Fibroblast of mammary gland (primary cell): ENCODE measurements at regions not wholly inside any gene's neighbourhood (a gene's known extent, or its start where the extent isn't known, plus 50 kb on each side); places are given as distances from the start of the nearest gene placed in this dataset.

Experiments
- DNase-seq: peaks from one replicate; pipeline ENCODE4 v3.0.0-alpha.2; 2010; ENCODE audit warnings: low read depth
- H3K4me3 ChIP-seq: 2 replicates; pipeline ENCODE4 v1.5.1; 2011; ENCODE audit warnings: low read depth, mild to moderate bottlenecking, low read length, moderate library complexity; ENCODE audit not compliant: control insufficient read depth
- TF ChIP-seq, protein P1 (sequence below): conservative IDR thresholded peaks from 2 replicates; pipeline ENCODE4 v1.5.1; 2011; ENCODE audit warnings: low read depth, low read length, inconsistent platforms; ENCODE audit not compliant: control insufficient read depth, insufficient read depth

DNA sequence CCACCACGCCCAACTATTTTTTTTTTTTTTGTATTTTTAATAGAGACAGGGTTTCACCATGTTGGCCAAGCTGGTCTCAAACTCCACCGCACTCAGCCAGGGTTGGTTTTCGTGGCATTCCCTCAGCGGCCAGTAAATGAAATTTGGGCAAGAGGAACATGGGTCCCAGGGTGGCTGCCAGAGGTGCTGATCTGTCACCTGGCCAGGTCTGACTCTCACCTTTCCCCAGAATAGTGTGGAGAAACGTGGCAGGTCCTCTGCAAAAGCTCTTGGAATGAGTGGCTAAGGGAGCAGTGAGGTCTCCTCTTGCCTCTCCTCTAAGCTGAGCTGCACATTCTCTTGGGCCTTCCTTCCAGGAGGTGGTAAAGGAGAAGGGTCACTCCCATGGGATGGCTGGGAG is 170.1 kb downstream of the IRX2 start:
- H3K4me3 ChIP-seq, result no peak overlapping the region
- TF ChIP-seq, protein P1, sequence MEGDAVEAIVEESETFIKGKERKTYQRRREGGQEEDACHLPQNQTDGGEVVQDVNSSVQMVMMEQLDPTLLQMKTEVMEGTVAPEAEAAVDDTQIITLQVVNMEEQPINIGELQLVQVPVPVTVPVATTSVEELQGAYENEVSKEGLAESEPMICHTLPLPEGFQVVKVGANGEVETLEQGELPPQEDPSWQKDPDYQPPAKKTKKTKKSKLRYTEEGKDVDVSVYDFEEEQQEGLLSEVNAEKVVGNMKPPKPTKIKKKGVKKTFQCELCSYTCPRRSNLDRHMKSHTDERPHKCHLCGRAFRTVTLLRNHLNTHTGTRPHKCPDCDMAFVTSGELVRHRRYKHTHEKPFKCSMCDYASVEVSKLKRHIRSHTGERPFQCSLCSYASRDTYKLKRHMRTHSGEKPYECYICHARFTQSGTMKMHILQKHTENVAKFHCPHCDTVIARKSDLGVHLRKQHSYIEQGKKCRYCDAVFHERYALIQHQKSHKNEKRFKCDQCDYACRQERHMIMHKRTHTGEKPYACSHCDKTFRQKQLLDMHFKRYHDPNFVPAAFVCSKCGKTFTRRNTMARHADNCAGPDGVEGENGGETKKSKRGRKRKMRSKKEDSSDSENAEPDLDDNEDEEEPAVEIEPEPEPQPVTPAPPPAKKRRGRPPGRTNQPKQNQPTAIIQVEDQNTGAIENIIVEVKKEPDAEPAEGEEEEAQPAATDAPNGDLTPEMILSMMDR, result no peak
- DNase-seq, result no peak

DNA sequence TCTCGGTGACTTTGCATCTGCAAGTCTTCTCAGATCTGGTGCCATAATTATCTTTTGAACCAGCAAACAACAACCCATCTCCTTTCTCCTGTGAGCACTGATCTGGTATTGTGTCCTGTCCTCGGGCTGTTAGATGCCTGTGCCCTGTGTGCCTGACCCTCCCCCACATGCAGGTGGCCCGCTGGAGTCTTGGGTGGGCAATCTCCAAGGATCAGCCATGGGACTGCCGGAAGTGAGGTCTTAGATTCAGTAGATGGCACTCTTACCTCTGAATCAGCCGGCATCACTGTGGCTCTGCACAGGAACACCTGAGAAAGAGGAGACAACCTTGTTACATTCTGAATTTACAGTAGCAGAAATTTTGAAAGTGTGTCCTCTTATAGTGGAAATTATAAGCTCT is 172.4 kb downstream of the IRX2 start:
- no peak for DNase-seq
- no peak overlapping the region for H3K4me3 ChIP-seq
- TF ChIP-seq, protein P1, result no peak

DNA sequence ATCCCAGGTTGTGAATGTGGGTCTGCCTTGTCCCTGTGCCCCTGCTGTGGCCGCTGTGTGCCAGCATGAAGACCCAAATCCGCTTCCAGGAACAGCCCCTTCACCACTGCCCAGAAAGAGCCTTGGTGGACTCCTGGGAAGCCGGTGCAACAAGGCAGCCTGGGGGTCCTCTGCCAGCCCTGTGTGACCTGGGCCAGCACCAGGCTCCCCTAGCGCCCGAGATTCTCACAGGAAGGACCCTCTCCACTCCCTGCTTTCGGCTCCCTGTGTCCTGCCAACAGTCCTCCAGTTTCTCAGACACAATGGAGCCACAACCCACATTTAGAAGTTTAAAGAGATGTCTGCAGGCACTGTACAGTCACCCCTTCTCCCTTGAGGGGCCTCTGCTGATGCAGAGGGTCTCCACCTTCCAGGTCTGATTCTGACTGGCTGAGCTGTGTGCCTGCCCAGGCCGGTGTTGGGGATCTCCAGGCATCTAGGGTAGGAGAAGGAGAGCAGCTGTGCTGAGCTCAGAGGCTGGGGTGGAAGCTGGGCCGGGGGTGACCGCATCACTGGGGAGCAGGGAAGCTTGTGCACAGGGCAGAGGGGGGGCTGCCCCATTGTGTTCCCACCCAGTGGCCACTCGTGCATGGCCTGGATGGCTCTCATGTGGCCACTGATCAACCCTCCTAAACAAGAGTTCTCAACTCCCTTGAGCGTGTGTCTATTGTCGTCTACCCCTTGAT is 174.0 kb downstream of the IRX2 start:
- no peak for DNase-seq
- TF ChIP-seq, protein P1, result no peak
- no peak overlapping the region for H3K4me3 ChIP-seq

DNA sequence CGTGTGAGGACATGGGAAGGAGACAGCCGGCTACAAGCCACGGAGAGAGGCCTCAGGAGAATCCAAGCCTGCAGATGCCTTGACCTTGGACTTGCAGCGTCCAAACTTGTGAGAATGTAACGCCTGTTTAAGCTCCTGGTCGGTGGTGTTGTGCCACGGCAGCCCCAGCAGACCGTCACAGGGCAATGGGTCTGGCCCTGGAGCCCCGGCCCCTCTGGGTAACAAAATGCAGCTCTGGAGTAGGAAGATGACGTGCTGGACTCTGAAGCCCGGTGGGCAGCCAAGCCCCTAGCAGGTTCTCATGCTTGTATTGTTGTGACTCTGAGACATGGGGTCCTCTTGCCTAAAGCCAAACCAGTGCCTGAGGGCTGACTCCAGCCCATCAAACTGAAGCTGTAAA is 174.7 kb downstream of the IRX2 start:
- no peak overlapping the region for H3K4me3 ChIP-seq
- TF ChIP-seq, protein P1, result no peak
- no peak for DNase-seq

DNA sequence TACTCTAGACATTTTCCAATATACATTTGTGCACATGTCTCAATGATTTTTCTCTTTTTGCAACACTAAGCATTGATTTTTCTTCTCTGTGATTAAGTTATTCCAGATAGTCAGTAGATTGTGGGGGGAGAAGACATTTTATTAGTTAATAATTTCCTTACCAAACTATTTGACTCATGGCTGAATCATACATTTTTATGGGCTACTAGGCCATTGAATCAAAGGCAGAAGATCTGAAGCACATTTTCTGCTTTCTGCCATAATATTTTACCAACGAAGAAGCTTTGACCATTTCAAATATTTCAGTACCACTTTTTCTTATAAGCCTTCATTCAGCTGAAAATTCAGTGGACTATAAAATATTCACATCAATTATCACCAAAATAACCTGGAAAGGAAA is 175.6 kb downstream of the IRX2 start:
- peak; percentile 15 for DNase-seq
- H3K4me3 ChIP-seq, result no peak overlapping the region
- TF ChIP-seq, protein P1, result no peak

DNA sequence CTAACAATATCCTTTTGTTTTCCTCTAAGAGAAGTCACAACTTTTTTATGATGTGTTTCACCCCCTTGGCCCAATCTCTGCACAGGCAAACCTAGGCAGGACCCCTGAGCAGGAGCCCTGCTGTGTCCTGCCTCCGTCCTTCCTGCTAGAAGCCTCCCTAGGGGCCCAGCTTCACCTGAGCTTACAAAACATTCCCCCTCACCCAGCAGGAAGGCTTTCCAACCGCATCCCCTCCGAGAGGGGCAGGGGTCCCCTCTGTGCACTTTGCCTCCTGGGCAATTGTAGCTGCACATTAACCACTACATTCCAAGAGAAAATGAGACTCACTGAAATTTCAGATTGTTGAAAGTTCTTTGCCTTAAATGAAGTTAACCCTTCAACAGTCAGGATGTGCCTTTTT is 176.2 kb downstream of the IRX2 start:
- TF ChIP-seq, protein P1, result no peak
- DNase-seq, result no peak

DNA sequence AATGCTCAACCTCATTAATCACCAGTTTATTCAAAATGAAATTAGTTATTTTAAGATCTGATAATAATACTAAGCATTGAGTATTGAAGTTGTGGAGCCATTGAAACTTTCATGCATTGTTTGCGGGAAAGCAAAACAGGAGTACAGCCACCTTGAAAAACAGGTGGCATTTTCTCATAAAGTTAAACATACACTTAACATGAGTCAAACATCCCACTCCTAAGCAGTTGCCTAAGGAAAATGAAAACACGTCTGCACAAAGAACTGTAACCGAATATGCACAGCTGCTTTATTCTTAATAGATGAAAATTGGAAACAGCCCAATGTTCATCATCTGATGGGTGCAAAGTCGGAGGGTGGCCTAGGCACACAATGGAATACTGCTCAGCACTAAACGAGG is 177.3 kb downstream of the IRX2 start:
- no peak for DNase-seq
- H3K4me3 ChIP-seq, result no peak overlapping the region
- TF ChIP-seq, protein P1, result no peak

More for the DNA sequence above, 176.2 kb downstream of the IRX2 start:
- no peak overlapping the region for H3K4me3 ChIP-seq
